ENCODE measurements at regions not wholly inside any gene's neighbourhood (a gene's known extent, or its start where the extent isn't known, plus 50 kb on each side); places are given as distances from the start of the nearest gene placed in this dataset.

GRCh38 chr9:2448193-2448738 is 173.3 kb upstream of the VLDLR start:
- no peak for TF ChIP-seq CTCF (IDR thresholded peaks at IDR 0.05)
- TF ChIP-seq, protein P1, sequence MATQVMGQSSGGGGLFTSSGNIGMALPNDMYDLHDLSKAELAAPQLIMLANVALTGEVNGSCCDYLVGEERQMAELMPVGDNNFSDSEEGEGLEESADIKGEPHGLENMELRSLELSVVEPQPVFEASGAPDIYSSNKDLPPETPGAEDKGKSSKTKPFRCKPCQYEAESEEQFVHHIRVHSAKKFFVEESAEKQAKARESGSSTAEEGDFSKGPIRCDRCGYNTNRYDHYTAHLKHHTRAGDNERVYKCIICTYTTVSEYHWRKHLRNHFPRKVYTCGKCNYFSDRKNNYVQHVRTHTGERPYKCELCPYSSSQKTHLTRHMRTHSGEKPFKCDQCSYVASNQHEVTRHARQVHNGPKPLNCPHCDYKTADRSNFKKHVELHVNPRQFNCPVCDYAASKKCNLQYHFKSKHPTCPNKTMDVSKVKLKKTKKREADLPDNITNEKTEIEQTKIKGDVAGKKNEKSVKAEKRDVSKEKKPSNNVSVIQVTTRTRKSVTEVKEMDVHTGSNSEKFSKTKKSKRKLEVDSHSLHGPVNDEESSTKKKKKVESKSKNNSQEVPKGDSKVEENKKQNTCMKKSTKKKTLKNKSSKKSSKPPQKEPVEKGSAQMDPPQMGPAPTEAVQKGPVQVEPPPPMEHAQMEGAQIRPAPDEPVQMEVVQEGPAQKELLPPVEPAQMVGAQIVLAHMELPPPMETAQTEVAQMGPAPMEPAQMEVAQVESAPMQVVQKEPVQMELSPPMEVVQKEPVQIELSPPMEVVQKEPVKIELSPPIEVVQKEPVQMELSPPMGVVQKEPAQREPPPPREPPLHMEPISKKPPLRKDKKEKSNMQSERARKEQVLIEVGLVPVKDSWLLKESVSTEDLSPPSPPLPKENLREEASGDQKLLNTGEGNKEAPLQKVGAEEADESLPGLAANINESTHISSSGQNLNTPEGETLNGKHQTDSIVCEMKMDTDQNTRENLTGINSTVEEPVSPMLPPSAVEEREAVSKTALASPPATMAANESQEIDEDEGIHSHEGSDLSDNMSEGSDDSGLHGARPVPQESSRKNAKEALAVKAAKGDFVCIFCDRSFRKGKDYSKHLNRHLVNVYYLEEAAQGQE (IDR thresholded peaks at IDR 0.05; ENCODE audit: insufficient read depth in 1 of 2, low read depth in 2 of 2, low read length in 1 of 2) = no peak
- no peak for TF ChIP-seq POLR2AphosphoS5 (IDR thresholded peaks at IDR 0.05; ENCODE audit: low read depth, low read length)
- TF ChIP-seq SIN3A (IDR thresholded peaks at IDR 0.05; ENCODE audit: borderline replicate concordance, insufficient read depth, low read depth, low read length) = no peak
- no peak for TF ChIP-seq TCF7L2 (IDR thresholded peaks at IDR 0.05; ENCODE audit: low read depth, low read length)

Data from Panc1 (cell line).